GM12878 (cell line): ENCODE measurements at regions not wholly inside any gene's neighbourhood (a gene's known extent, or its start where the extent isn't known, plus 50 kb on each side); places are given as distances from the start of the nearest gene placed in this dataset.

Source experiments
- BACH1 ChIP-seq: fragments of 450-650 bp; IDR thresholded peaks from 2 replicates; pipeline ENCODE4 v1.6.1; 2017; ENCODE audit warnings: mild to moderate bottlenecking, borderline replicate concordance
- CHD4 ChIP-seq: fragments of 200-600 bp; sonication (generic); IDR thresholded peaks from 2 replicates; pipeline ENCODE4 v1.6.1; 2016; ENCODE audit warnings: mild to moderate bottlenecking
- CTCF ChIP-seq, 3 experiments: IDR thresholded peaks in 2 of 3; conservative IDR thresholded peaks in 1 of 3; 2 replicates each; pipeline ENCODE4 v1.5.1; 2011; ENCODE audit warnings: low read depth in 3 of 3, low read length in 3 of 3, mild to moderate bottlenecking in 3 of 3, control low read depth in 2 of 3, moderate library complexity in 2 of 3, inconsistent platforms in 1 of 3, mixed read lengths in 1 of 3; ENCODE audit not compliant: control insufficient read depth in 2 of 3, insufficient read depth in 1 of 3; ENCODE audit errors: extremely low read depth in 1 of 3
- EP300 ChIP-seq, 2 experiments: fragments of 150-350 bp in 1 of 2; IDR thresholded peaks; 2 replicates each; pipeline ENCODE4 v1.6.1; 2011 to 2012; ENCODE audit warnings: low read depth in 2 of 2, low read length in 2 of 2, borderline replicate concordance in 1 of 2, improper control_type of control experiment in 1 of 2, inconsistent platforms in 1 of 2; ENCODE audit not compliant: control insufficient read depth in 1 of 2
- FOS ChIP-seq: IDR thresholded peaks from 3 replicates; pipeline ENCODE4 v1.6.1; 2011; ENCODE audit warnings: borderline replicate concordance; ENCODE audit not compliant: insufficient read length; ENCODE audit errors: extremely low read depth
- GABPA ChIP-seq: IDR thresholded peaks from 2 replicates; pipeline ENCODE4 v1.6.1; 2014; ENCODE audit warnings: antibody characterized with exemption, low read depth, mild to moderate bottlenecking, inconsistent platforms
- MTA3 ChIP-seq: IDR thresholded peaks from 2 replicates; pipeline ENCODE4 v1.6.1; 2012; ENCODE audit warnings: low read length, inconsistent platforms, borderline replicate concordance
- POLR2A ChIP-seq: IDR thresholded peaks from 2 replicates; pipeline ENCODE4 v1.6.1; 2011; ENCODE audit warnings: low read depth, mild to moderate bottlenecking, low read length
- POLR2AphosphoS5 ChIP-seq: IDR thresholded peaks from 2 replicates; pipeline ENCODE4 v1.6.1; 2011; ENCODE audit warnings: mild to moderate bottlenecking, low read length, inconsistent platforms
- REST ChIP-seq: IDR thresholded peaks from 2 replicates; pipeline ENCODE4 v1.6.1; 2012; ENCODE audit warnings: mild to moderate bottlenecking, low read depth, low read length

- TF ChIP-seq POLR2A (no peak), BACH1 (no peak), MTA3 (no peak), CTCF (IDR thresholded peaks at IDR 0.05 in 2 of 3, conservative IDR thresholded peaks at IDR 0.05 in 1 of 3; ENCODE audit: control insufficient read depth in 2 of 3, extremely low read depth in 1 of 3, insufficient read depth in 1 of 3, low read depth in 3 of 3, low read length in 3 of 3) (no peak), EP300 (IDR thresholded peaks at IDR 0.05; ENCODE audit: borderline replicate concordance in 1 of 2, control insufficient read depth in 1 of 2, low read depth in 2 of 2, low read length in 2 of 2) (no peak), CHD4 (no peak), FOS (no peak), POLR2AphosphoS5 (no peak), GABPA (no peak), REST (no peak)
These were observed 142.0 kb downstream of the FOXD2 start for GRCh38 chr1:47579809-47580208.
